ENCODE measurements at regions not wholly inside any gene's neighbourhood (a gene's known extent, or its start where the extent isn't known, plus 50 kb on each side); places are given as distances from the start of the nearest gene placed in this dataset.

- Histone ChIP-seq H3K9me3 (no peaks in the 10 kb centered on the region), H3K27ac (no peak overlapping the region), H3K27me3 (no peaks in the 10 kb centered on the region), H3K4me3 (ENCODE audit: low read depth in 1 of 2, low read length in 1 of 2) (no peak overlapping the region), H3K4me1 (ENCODE audit: control insufficient read depth in 1 of 2, insufficient read depth in 1 of 2, low read depth in 1 of 2, low read length in 1 of 2) (no peaks in the 10 kb centered on the region), H3K36me3 (no peaks in the 10 kb centered on the region)
- TF ChIP-seq CTCF (IDR thresholded peaks at IDR 0.05): no peak
Observed at GRCh38 chr13:97134364-97135095, 87.6 kb upstream of the MBNL2 start.

- no peaks in the 10 kb centered on the region for H3K4me1 ChIP-seq (ENCODE audit: control insufficient read depth in 1 of 2, insufficient read depth in 1 of 2, low read depth in 1 of 2, low read length in 1 of 2)
- no peaks in the 10 kb centered on the region for H3K9me3 ChIP-seq
- no peaks in the 10 kb centered on the region for H3K36me3 ChIP-seq
- TF ChIP-seq CTCF (IDR thresholded peaks at IDR 0.05): no peak
- no peak overlapping the region for H3K27ac ChIP-seq
- no peaks in the 10 kb centered on the region for H3K27me3 ChIP-seq
- no peak overlapping the region for H3K4me3 ChIP-seq (ENCODE audit: low read depth in 1 of 2, low read length in 1 of 2)
Observed at GRCh38 chr13:97135883-97136282, 86.2 kb upstream of the MBNL2 start.

GRCh38 chr13:97136418-97136817, 85.7 kb upstream of the MBNL2 start:
- TF ChIP-seq CTCF (IDR thresholded peaks at IDR 0.05): no peak
- Histone ChIP-seq H3K36me3 (no peaks in the 10 kb centered on the region), H3K4me3 (ENCODE audit: low read depth in 1 of 2, low read length in 1 of 2) (no peak overlapping the region), H3K27me3 (peaks cover 1% of the 10 kb centered on the region), H3K9me3 (no peaks in the 10 kb centered on the region), H3K27ac (no peak overlapping the region), H3K4me1 (ENCODE audit: control insufficient read depth in 1 of 2, insufficient read depth in 1 of 2, low read depth in 1 of 2, low read length in 1 of 2) (no peaks in the 10 kb centered on the region)

- Histone ChIP-seq H3K36me3 (no peaks in the 10 kb centered on the region), H3K4me1 (ENCODE audit: control insufficient read depth in 1 of 2, insufficient read depth in 1 of 2, low read depth in 1 of 2, low read length in 1 of 2) (no peaks in the 10 kb centered on the region), H3K9me3 (no peaks in the 10 kb centered on the region), H3K4me3 (ENCODE audit: low read depth in 1 of 2, low read length in 1 of 2) (no peak overlapping the region), H3K27me3 (peaks cover 13% of the 10 kb centered on the region), H3K27ac (no peak overlapping the region)
- TF ChIP-seq CTCF (IDR thresholded peaks at IDR 0.05): no peak
Observed at GRCh38 chr13:97139691-97140090, 82.4 kb upstream of the MBNL2 start.

- H3K4me1 ChIP-seq (ENCODE audit: control insufficient read depth in 1 of 2, insufficient read depth in 1 of 2, low read depth in 1 of 2, low read length in 1 of 2): no peaks in the 10 kb centered on the region
- H3K27me3 ChIP-seq: peaks cover 13% of the 10 kb centered on the region
- no peak overlapping the region for H3K27ac ChIP-seq
- H3K9me3 ChIP-seq: no peaks in the 10 kb centered on the region
- TF ChIP-seq CTCF (IDR thresholded peaks at IDR 0.05): no peak
- H3K36me3 ChIP-seq: no peaks in the 10 kb centered on the region
- no peak overlapping the region for H3K4me3 ChIP-seq (ENCODE audit: low read depth in 1 of 2, low read length in 1 of 2)
Observed at GRCh38 chr13:97140131-97140530, 82.0 kb upstream of the MBNL2 start.

Data from neutrophil (primary cell).